IMR-90 (cell line): ENCODE measurements at regions not wholly inside any gene's neighbourhood (a gene's known extent, or its start where the extent isn't known, plus 50 kb on each side); places are given as distances from the start of the nearest gene placed in this dataset.

ENCODE experiments used
- ATAC-seq: fragments of 200-7000 bp; cut with Tn5 transposase; 2 replicates; pipeline ENCODE4 v1.9.1; 2020; ENCODE audit warnings: low read depth, mild to moderate bottlenecking, moderate library complexity
- BruUV-seq: library from RNA; stranded (reverse); fragments of 400-500 nt; replicated peaks from 2 replicates; lab custom pipeline; 2021; lab: Mats Ljungman, UMichigan
- CTCF ChIA-PET: fragments of 300-600 bp; formaldehyde crosslinking; extraction: SDS; loops from one replicate; lab custom pipeline; 2021; ENCODE audit warnings: antibody characterized with exemption; lab: Yijun Ruan, JAX
- POLR2A ChIA-PET: fragments of 300-600 bp; sonication (Branson Sonifier 250); formaldehyde crosslinking; loops from one replicate; lab custom pipeline; 2022; ENCODE audit warnings: antibody characterized with exemption; ENCODE audit not compliant: unreplicated experiment; lab: Charles Lee
- DNase-seq: peaks from one replicate; pipeline ENCODE4 v3.0.0; 2013
- H2AFZ ChIP-seq: replicated peaks from 2 replicates; pipeline ENCODE3; 2013; ENCODE audit warnings: low read length, mild to moderate bottlenecking; ENCODE audit not compliant: poor library complexity
- H2AK5ac ChIP-seq: 2 replicates; pipeline ENCODE4 v1.6.1; 2013; ENCODE audit warnings: low read depth, low read length, inconsistent platforms
- H2AK9ac ChIP-seq: replicated peaks from 2 replicates; pipeline ENCODE3; 2013; ENCODE audit warnings: mild to moderate bottlenecking, low read depth, low read length, moderate library complexity; ENCODE audit not compliant: poor library complexity
- H2BK120ac ChIP-seq: 2 replicates; pipeline ENCODE4 v1.6.1; 2013; ENCODE audit warnings: low read depth, low read length, inconsistent platforms
- H2BK15ac ChIP-seq: 3 replicates; pipeline ENCODE4 v1.6.1; 2013; ENCODE audit warnings: low read depth, low read length, inconsistent platforms
- H2BK20ac ChIP-seq: 2 replicates; pipeline ENCODE4 v1.6.1; 2013; ENCODE audit warnings: low read depth, mild to moderate bottlenecking, inconsistent platforms, low read length, moderate library complexity
- H2BK5ac ChIP-seq: 2 replicates; pipeline ENCODE4 v1.6.1; 2013; ENCODE audit warnings: mild to moderate bottlenecking, low read depth, low read length, inconsistent platforms; ENCODE audit not compliant: poor library complexity, severe bottlenecking
- H3K14ac ChIP-seq: replicated peaks from 2 replicates; pipeline ENCODE4 v1.6.1; 2013; ENCODE audit warnings: low read depth, low read length, inconsistent platforms
- H3K18ac ChIP-seq: 2 replicates; pipeline ENCODE4 v1.6.1; 2013; ENCODE audit warnings: low read depth, low read length, control low read depth
- H3K23ac ChIP-seq: 2 replicates; pipeline ENCODE4 v1.6.1; 2013; ENCODE audit warnings: low read depth, low read length, inconsistent platforms
- H3K27ac ChIP-seq: 2 replicates; pipeline ENCODE4 v1.5.1; 2013; ENCODE audit warnings: mild to moderate bottlenecking, control low read depth, low read length; ENCODE audit not compliant: insufficient read depth
- H3K27me3 ChIP-seq: 2 replicates; pipeline ENCODE4 v1.6.1; 2013; ENCODE audit warnings: low read length; ENCODE audit not compliant: control insufficient read depth, insufficient read depth
- H3K36me3 ChIP-seq: 2 replicates; pipeline ENCODE4 v1.6.1; 2013; ENCODE audit warnings: low read length, mixed read lengths; ENCODE audit not compliant: control insufficient read depth, insufficient read depth
- H3K4ac ChIP-seq: 2 replicates; pipeline ENCODE4 v1.6.1; 2013; ENCODE audit warnings: low read depth, low read length, inconsistent platforms
- H3K4me1 ChIP-seq: 2 replicates; pipeline ENCODE4 v1.6.1; 2013; ENCODE audit warnings: low read length, mixed read lengths; ENCODE audit not compliant: control insufficient read depth, insufficient read depth
- H3K4me2 ChIP-seq: 2 replicates; pipeline ENCODE4 v1.6.1; 2013; ENCODE audit warnings: low read depth, mild to moderate bottlenecking, control low read depth, low read length, moderate library complexity
- H3K4me3 ChIP-seq: 2 replicates; pipeline ENCODE4 v1.5.1; 2013; ENCODE audit warnings: low read depth, mild to moderate bottlenecking, control low read depth, low read length, moderate library complexity; ENCODE audit not compliant: insufficient read depth
- H3K56ac ChIP-seq: 2 replicates; pipeline ENCODE4 v1.6.1; 2013; ENCODE audit warnings: low read length, inconsistent platforms; ENCODE audit not compliant: insufficient read depth; ENCODE audit errors: extremely low read depth
- H3K79me1 ChIP-seq, 2 experiments: 2 replicates each; pipeline ENCODE4 v1.6.1; 2013; ENCODE audit warnings: low read length in 2 of 2, inconsistent platforms in 1 of 2, low read depth in 1 of 2
- H3K9ac ChIP-seq: 2 replicates; pipeline ENCODE4 v1.6.1; 2013; ENCODE audit warnings: low read depth, low read length, control low read depth
- H3K9me1 ChIP-seq: 2 replicates; pipeline ENCODE4 v1.6.1; 2013; ENCODE audit warnings: low read length, inconsistent platforms; ENCODE audit not compliant: insufficient read depth
- H3K9me3 ChIP-seq: 2 replicates; pipeline ENCODE4 v1.6.1; 2013; ENCODE audit warnings: low read length; ENCODE audit not compliant: control insufficient read depth, insufficient read depth
- H4K20me1 ChIP-seq: 2 replicates; pipeline ENCODE4 v1.6.1; 2013; ENCODE audit warnings: low read length, inconsistent platforms; ENCODE audit not compliant: insufficient read depth
- H4K5ac ChIP-seq: 2 replicates; pipeline ENCODE4 v1.6.1; 2013; ENCODE audit warnings: mild to moderate bottlenecking, low read depth, low read length, control low read depth
- H4K8ac ChIP-seq, 2 experiments: 2 replicates each; pipeline ENCODE4 v1.6.1; 2013; ENCODE audit warnings: low read depth in 2 of 2, low read length in 2 of 2, control low read depth in 1 of 2, inconsistent platforms in 1 of 2
- H4K91ac ChIP-seq: 2 replicates; pipeline ENCODE4 v1.6.1; 2013; ENCODE audit warnings: low read depth, low read length, inconsistent platforms; ENCODE audit not compliant: insufficient read depth
- CHD1 ChIP-seq: IDR thresholded peaks from 2 replicates; pipeline ENCODE4 v1.6.1; 2012; ENCODE audit warnings: low read depth, low read length, improper control_type of control experiment
- WGBS, 2 experiments: methylation state at CpG; one replicate each; pipeline versions ENCODE4 v1.1.5 to v1.1.7; 2013; ENCODE audit warnings: missing lambda C conversion rate in 2 of 2; ENCODE audit not compliant: insufficient read length in 1 of 2; ENCODE audit errors: extremely low coverage in 2 of 2; 5-methylcytosine and 5-hydroxymethylcytosine counted together
- dilution Hi-C: fragments of 300-500 bp; cut with HindIII; formaldehyde crosslinking; loops from one replicate; pipeline ENCODE4 v1.14.3; 2018; ENCODE audit warnings: low sequenced_read_pairs; ENCODE audit not compliant: unreplicated experiment
- in situ Hi-C: fragments of 300-500 bp; cut with MboI; formaldehyde crosslinking; loops from 3 replicates; pipeline ENCODE4 v1.14.3; 2019; ENCODE audit warnings: low sequenced_read_pairs, inconsistent platforms, mixed read lengths
- intact Hi-C: fragments of 100-400 bp; cut with micrococcal nuclease; formaldehyde crosslinking; loops from 2 replicates; pipeline ENCODE4 v1.10.0; 2022
- TF ChIP-seq, protein P1 (sequence below): fragments of 150-350 bp; IDR thresholded peaks from 2 replicates; pipeline ENCODE4 v1.6.1; 2017; ENCODE audit warnings: mild to moderate bottlenecking, antibody characterized with exemption, low read length, low read depth

DNA sequence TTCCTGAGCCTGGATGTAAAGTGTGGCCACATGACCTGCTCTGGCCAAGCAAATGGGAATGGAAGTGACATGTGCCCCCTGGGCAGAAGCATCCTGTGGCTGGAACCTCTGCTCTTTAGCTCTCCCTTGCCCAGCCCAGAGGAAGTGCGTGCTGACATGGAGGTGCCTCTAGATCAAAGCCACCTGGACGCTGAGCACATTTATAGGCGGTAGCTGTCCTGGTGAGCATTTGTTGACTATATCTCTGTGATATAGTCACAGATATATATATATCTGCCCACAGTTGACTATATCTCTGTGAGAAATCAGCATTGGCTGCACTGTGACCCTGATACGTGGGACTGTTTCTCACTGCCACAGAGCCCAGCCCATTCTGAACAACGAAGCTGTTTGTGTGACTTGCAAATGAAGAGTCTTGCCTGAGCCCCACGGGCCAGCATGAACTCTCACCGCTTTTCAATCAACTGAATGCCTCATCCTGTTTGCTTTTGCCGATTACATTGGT is 118.8 kb downstream of the C16orf95 start:
- H3K27me3 ChIP-seq = peaks cover 9% of the 10 kb centered on the region
- TF ChIP-seq, protein P1, sequence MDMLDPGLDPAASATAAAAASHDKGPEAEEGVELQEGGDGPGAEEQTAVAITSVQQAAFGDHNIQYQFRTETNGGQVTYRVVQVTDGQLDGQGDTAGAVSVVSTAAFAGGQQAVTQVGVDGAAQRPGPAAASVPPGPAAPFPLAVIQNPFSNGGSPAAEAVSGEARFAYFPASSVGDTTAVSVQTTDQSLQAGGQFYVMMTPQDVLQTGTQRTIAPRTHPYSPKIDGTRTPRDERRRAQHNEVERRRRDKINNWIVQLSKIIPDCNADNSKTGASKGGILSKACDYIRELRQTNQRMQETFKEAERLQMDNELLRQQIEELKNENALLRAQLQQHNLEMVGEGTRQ = peak; percentile 46
- no peak for TF ChIP-seq CHD1
- DNase-seq (peak; percentile 58), ATAC-seq (peak; percentile 4; the same call in 1 of the 2 replicates)
- no peak overlapping the region for H3K4me3 ChIP-seq
- H3K36me3 ChIP-seq = no peaks in the 10 kb centered on the region
- H2BK120ac ChIP-seq = peak overlapping the region; percentile 31; the same call in 1 of the 2 replicates
- H4K91ac ChIP-seq = peak overlapping the region; percentile 35; the same call in 1 of the 2 replicates
- peak overlapping the region; percentile 24; the same call in 1 of the 2 replicates for H2BK20ac ChIP-seq
- peak overlapping the region; percentile 0 for H4K5ac ChIP-seq
- H3K4ac ChIP-seq = peak overlapping the region; percentile 36
- H3K14ac ChIP-seq = no peak overlapping the region
- peak overlapping the region; percentile 21 for H2AFZ ChIP-seq
- 67% methylated on average over 2 of the region's 8 CpGs; no CpG with 5 or more reads in 1 of the 2 experiments for WGBS, 2 experiments
- no TSS peak for BruUV-seq
- intact Hi-C loops = no loop called here
- no peak overlapping the region; the same call in 2 of the 3 replicates for H2BK15ac ChIP-seq
- in situ Hi-C loops = no loop called here
- peak overlapping the region; percentile 2; the same call in 1 of the 2 replicates for H3K27ac ChIP-seq
- no peaks in the 10 kb centered on the region for H4K20me1 ChIP-seq
- H2AK9ac ChIP-seq = no peak overlapping the region
- no peak overlapping the region for H3K9ac ChIP-seq
- no peaks in the 10 kb centered on the region for H3K9me3 ChIP-seq
- H3K56ac ChIP-seq = no peak overlapping the region
- H2AK5ac ChIP-seq = peak overlapping the region; percentile 30
- peaks cover 0 to 3% of the 10 kb centered on the region in 2 experiments; a peak in 1 of 4 replicates for H3K79me1 ChIP-seq
- H3K9me1 ChIP-seq = peaks cover 20% of the 10 kb centered on the region
- POLR2A ChIA-PET = no interaction called here
- dilution Hi-C loops = no loop called here
- peaks cover 20% of the 10 kb centered on the region for H3K4me1 ChIP-seq
- no peak overlapping the region for H2BK5ac ChIP-seq
- peak overlapping the region; percentile 20; the same call in 1 of the 2 replicates for H3K4me2 ChIP-seq
- H3K18ac ChIP-seq = peak overlapping the region; percentile 19; the same call in 1 of the 2 replicates
- CTCF ChIA-PET = no interaction called here
- H4K8ac ChIP-seq = peak overlapping the region in 1 of 2 experiments; percentile 47; a peak in 1 of 4 replicates
- H3K23ac ChIP-seq = no peak overlapping the region
